ENCODE measurements at regions not wholly inside any gene's neighbourhood (a gene's known extent, or its start where the extent isn't known, plus 50 kb on each side); places are given as distances from the start of the nearest gene placed in this dataset.

DNA sequence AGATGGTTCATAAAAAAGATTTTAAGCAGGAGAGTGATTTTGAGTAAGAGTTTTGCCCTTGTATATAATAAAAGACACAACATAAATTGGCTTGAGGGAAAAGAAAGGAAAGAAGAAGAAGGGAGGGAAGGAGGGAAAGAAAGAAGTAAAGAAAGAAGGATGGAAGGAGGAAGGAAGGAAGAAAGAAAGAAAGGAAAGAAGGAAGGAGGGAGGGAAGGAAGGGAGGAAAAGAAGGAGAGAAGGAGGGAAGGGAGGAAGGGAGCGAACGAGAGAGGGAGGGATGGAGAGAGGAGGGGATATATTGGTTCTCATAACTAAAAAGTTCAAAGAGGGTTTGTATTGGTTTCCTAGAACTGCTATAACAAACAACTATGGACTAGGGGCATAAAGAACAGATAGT is 62.2 kb upstream of the PAX7 start:
- no peaks in the 10 kb centered on the region for H3K9me3 ChIP-seq (ENCODE audit: low read depth, low read length)
- no peak overlapping the region for H3K4me3 ChIP-seq
- no peak for TF ChIP-seq FOXP2 (optimal IDR thresholded peaks at IDR 0.05; ENCODE audit: control extremely low read depth, extremely low read length, insufficient read depth)
- no peak for TF ChIP-seq EZH2 (IDR thresholded peaks at IDR 0.05)
- TF ChIP-seq POLR2AphosphoS5 (IDR thresholded peaks at IDR 0.05; ENCODE audit: borderline replicate concordance, low read depth, low read length) = no peak
- H3K36me3 ChIP-seq (ENCODE audit: insufficient read depth, low read length) = no peaks in the 10 kb centered on the region
- H3K27ac ChIP-seq = no peak overlapping the region
- no peak for DNase-seq (ENCODE audit: low read depth, low spot score)
- H3K9ac ChIP-seq (ENCODE audit: insufficient read length) = no peak overlapping the region

DNA sequence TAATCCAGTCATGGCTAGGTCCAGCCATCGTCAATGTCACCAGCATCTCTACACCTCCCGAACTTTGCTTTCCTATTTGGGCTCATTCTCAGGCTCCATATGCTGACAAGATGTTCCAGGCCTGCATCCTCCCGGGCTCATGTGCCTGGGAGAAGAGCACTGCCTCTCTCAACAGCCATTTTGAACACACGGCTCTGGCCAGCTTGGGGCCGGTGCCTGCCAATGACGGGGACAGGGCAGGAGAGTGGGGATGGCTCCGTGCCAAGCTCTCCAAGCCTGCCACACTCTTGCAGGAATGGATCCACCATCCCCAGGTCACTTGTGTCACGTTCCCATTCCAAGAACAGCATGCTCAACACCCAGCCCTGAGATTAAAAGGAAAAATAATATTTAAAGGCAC is 61.4 kb upstream of the PAX7 start:
- no peak overlapping the region for H3K9ac ChIP-seq (ENCODE audit: insufficient read length)
- no peak overlapping the region for H3K27ac ChIP-seq
- DNase-seq (ENCODE audit: low read depth, low spot score) = no peak
- H3K9me3 ChIP-seq (ENCODE audit: low read depth, low read length) = no peaks in the 10 kb centered on the region
- H3K4me3 ChIP-seq = no peak overlapping the region
- no peak for TF ChIP-seq FOXP2 (optimal IDR thresholded peaks at IDR 0.05; ENCODE audit: control extremely low read depth, extremely low read length, insufficient read depth)
- no peak for TF ChIP-seq EZH2 (IDR thresholded peaks at IDR 0.05)
- TF ChIP-seq POLR2AphosphoS5 (IDR thresholded peaks at IDR 0.05; ENCODE audit: borderline replicate concordance, low read depth, low read length) = no peak
- H3K36me3 ChIP-seq (ENCODE audit: insufficient read depth, low read length) = no peaks in the 10 kb centered on the region

DNA sequence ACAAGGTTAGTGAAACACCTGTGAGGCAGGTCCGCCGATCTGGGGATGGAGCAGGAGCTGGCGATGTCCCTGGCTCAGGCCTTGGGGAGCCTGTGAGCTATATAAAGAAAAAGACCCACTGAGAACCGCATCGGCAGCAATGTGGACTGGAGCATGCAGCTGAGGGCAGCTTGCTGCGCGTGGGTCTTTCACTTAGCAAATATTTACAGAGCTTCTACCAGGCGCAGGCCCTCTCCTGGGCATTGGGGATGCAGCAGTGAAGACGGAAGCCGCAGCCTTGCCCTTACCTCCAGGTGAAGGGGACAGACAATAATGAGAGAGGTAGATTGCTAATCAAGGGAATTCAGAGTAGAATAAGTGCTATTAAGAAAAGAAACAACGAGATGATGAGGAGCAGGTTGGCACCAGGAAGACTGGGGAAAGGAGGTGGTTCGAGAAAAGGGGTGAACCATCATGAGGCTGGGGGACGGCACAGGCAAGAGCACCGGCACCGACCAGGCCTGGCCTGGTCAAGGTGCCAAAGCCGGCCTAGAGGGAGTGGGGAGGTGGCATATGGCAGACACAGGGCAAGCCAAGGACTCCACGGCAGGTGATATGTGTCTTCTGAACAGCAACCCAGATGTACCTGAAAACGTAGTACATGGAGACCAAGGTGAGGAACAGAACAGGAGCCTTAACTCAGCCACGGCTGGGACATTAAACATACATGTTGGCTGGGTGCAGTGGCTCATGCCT is 60.7 kb upstream of the PAX7 start:
- no peak overlapping the region for H3K9ac ChIP-seq (ENCODE audit: insufficient read length)
- H3K27ac ChIP-seq = no peak overlapping the region
- H3K36me3 ChIP-seq (ENCODE audit: insufficient read depth, low read length) = no peaks in the 10 kb centered on the region
- H3K9me3 ChIP-seq (ENCODE audit: low read depth, low read length) = no peaks in the 10 kb centered on the region
- no peak overlapping the region for H3K4me3 ChIP-seq
- DNase-seq (ENCODE audit: low read depth, low spot score) = no peak
- no peak for TF ChIP-seq EZH2 (IDR thresholded peaks at IDR 0.05)
- TF ChIP-seq FOXP2 (optimal IDR thresholded peaks at IDR 0.05; ENCODE audit: control extremely low read depth, extremely low read length, insufficient read depth) = no peak
- TF ChIP-seq POLR2AphosphoS5 (IDR thresholded peaks at IDR 0.05; ENCODE audit: borderline replicate concordance, low read depth, low read length) = no peak

DNA sequence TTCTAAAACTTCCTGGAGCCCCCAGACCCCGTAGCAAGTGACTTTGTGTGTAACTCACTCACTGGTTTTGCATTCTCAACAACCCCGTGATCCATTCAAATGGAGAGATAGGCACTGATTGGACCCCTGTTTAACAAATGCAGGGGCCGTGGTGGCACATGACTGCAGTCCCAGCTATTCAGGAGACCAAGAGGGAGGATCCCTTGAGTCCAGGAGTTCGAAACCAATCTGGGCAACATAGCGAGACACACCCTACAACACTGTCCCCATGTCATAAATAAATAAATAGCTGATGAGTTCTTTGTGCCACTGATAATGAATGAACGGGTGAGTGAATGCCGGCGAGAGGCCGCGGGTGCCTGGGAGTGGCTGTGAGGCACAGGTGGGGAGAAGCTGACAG is 59.4 kb upstream of the PAX7 start:
- DNase-seq (ENCODE audit: low read depth, low spot score) = no peak
- no peak overlapping the region for H3K4me3 ChIP-seq
- H3K27ac ChIP-seq = no peak overlapping the region
- TF ChIP-seq EZH2 (IDR thresholded peaks at IDR 0.05) = no peak
- no peak for TF ChIP-seq POLR2AphosphoS5 (IDR thresholded peaks at IDR 0.05; ENCODE audit: borderline replicate concordance, low read depth, low read length)
- no peak for TF ChIP-seq FOXP2 (optimal IDR thresholded peaks at IDR 0.05; ENCODE audit: control extremely low read depth, extremely low read length, insufficient read depth)
- no peaks in the 10 kb centered on the region for H3K36me3 ChIP-seq (ENCODE audit: insufficient read depth, low read length)
- H3K9ac ChIP-seq (ENCODE audit: insufficient read length) = no peak overlapping the region
- H3K9me3 ChIP-seq (ENCODE audit: low read depth, low read length) = no peaks in the 10 kb centered on the region

DNA sequence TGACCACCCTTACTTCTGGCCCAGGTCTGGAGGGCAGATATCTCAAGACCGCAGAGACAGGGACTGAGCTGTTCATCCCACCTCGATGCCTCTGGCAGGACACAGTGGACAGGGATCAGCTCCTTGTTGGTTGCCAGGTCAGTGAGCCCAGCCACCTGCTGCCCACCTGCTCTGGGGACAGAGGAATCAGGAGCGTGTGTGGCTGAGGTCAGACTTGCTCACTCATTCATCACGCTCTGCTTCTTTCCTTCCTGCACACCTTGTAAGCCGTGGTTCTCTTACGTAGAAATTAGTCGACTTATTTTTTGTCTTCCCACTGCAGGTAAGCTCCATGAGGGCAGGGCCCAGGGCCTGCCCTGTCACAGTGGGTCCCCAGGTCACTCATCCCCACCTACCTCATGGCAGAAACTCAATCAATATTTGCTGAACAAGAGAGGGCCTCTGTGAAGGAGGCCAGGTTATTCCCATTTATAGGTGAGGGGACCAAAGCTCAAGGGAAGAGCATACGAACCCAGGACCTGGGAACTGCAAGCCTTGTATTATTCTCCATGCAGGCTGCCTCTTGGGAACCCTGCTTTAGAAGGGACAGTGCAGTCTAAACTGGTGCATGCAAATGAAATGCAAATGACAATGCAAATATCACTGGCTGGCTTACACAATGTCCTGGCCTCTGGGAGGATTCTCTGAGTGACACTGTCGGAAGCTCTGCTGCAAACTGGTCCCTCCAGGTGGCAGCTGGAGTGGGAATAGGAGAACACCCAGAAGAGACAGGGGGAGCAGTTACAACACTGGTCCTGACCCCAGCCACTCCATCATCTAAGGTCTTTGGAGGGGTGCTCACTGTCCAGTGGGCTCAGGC is 58.4 kb upstream of the PAX7 start:
- no peak overlapping the region for H3K4me3 ChIP-seq
- no peak overlapping the region for H3K9ac ChIP-seq (ENCODE audit: insufficient read length)
- H3K9me3 ChIP-seq (ENCODE audit: low read depth, low read length) = no peaks in the 10 kb centered on the region
- H3K36me3 ChIP-seq (ENCODE audit: insufficient read depth, low read length) = no peaks in the 10 kb centered on the region
- H3K27ac ChIP-seq = no peak overlapping the region
- no peak for DNase-seq (ENCODE audit: low read depth, low spot score)
- TF ChIP-seq POLR2AphosphoS5 (IDR thresholded peaks at IDR 0.05; ENCODE audit: borderline replicate concordance, low read depth, low read length) (no peak), FOXP2 (optimal IDR thresholded peaks at IDR 0.05; ENCODE audit: control extremely low read depth, extremely low read length, insufficient read depth) (no peak), EZH2 (IDR thresholded peaks at IDR 0.05) (no peak)

DNA sequence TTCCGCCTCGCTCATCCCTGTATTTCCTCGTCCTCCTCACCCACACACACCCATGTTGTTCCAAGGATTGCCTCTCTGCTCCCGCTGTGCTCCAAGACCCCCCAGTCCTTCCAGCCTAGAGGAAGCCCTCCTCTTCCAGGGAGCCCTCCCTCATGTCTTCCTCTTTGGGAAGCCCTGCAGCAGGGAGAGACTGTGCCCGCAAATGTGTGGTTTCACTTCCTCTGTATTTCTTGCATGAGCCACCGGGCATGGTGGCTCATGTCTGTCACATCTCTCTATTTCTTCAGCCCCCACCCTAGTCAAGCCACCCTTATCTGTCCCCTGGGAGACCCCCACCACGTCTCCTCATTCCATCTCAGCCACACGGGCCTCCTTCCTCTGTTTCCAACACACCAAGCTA is 57.5 kb upstream of the PAX7 start:
- H3K9ac ChIP-seq (ENCODE audit: insufficient read length) = no peak overlapping the region
- no peak overlapping the region for H3K27ac ChIP-seq
- TF ChIP-seq POLR2AphosphoS5 (IDR thresholded peaks at IDR 0.05; ENCODE audit: borderline replicate concordance, low read depth, low read length) (no peak), FOXP2 (optimal IDR thresholded peaks at IDR 0.05; ENCODE audit: control extremely low read depth, extremely low read length, insufficient read depth) (no peak), EZH2 (IDR thresholded peaks at IDR 0.05) (no peak)
- H3K4me3 ChIP-seq = no peak overlapping the region
- H3K9me3 ChIP-seq (ENCODE audit: low read depth, low read length) = no peaks in the 10 kb centered on the region
- no peaks in the 10 kb centered on the region for H3K36me3 ChIP-seq (ENCODE audit: insufficient read depth, low read length)
- no peak for DNase-seq (ENCODE audit: low read depth, low spot score)

DNA sequence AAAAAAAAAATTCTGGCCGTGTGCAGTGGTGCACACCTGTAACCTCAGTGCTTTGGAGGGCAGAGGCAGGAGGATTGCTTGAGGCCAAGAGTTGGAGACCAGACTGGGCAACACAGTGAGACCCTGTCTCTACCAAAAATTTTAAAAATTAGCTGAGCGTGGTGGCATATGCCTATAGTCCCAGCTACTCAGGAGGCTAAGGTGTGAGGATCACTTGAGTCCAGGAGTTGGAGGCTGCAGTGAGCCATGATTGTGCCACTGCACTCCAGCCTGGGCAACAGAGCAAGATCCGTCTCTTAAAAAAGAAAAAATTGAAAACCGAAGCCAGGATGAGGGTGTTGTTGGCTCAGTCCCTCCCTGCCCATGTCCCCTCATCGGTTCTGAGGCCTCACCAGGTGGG is 55.9 kb upstream of the PAX7 start:
- Histone ChIP-seq H3K9me3 (ENCODE audit: low read depth, low read length) (no peaks in the 10 kb centered on the region), H3K27ac (no peak overlapping the region), H3K36me3 (ENCODE audit: insufficient read depth, low read length) (no peaks in the 10 kb centered on the region), H3K9ac (ENCODE audit: insufficient read length) (no peak overlapping the region), H3K4me3 (no peak overlapping the region)
- no peak for DNase-seq (ENCODE audit: low read depth, low spot score)
- TF ChIP-seq EZH2 (IDR thresholded peaks at IDR 0.05) (no peak), FOXP2 (optimal IDR thresholded peaks at IDR 0.05; ENCODE audit: control extremely low read depth, extremely low read length, insufficient read depth) (no peak), POLR2AphosphoS5 (IDR thresholded peaks at IDR 0.05; ENCODE audit: borderline replicate concordance, low read depth, low read length) (no peak)

DNA sequence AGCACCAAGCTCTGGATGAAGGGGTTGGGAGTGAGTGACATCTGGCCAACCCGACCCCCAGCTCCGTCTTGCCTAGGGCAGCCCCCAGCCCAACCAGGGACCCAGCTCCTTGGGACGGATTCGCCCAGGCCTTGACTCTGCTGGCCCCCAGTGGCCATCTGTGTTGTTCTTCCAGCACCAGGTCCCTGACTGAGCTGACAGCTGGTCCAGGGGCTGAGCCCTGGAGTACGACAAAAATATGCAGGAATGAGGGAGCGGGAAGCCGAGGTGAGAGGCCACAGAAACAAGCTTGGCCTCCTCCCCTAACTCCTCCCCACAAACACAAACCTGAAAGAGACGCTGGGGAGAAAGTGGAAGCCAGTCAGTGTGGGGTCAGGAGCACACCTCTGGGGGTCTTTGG is 55.0 kb upstream of the PAX7 start:
- no peak overlapping the region for H3K9ac ChIP-seq (ENCODE audit: insufficient read length)
- no peak for DNase-seq (ENCODE audit: low read depth, low spot score)
- no peaks in the 10 kb centered on the region for H3K36me3 ChIP-seq (ENCODE audit: insufficient read depth, low read length)
- H3K4me3 ChIP-seq = no peak overlapping the region
- TF ChIP-seq POLR2AphosphoS5 (IDR thresholded peaks at IDR 0.05; ENCODE audit: borderline replicate concordance, low read depth, low read length) = no peak
- no peaks in the 10 kb centered on the region for H3K9me3 ChIP-seq (ENCODE audit: low read depth, low read length)
- no peak overlapping the region for H3K27ac ChIP-seq
